CD14-positive monocyte (primary cell): ENCODE measurements at regions not wholly inside any gene's neighbourhood (a gene's known extent, or its start where the extent isn't known, plus 50 kb on each side); places are given as distances from the start of the nearest gene placed in this dataset.

Source experiments
- DNase-seq, 3 donors: peaks; one replicate each; pipeline ENCODE4 v3.0.0-alpha.2; 2011 to 2022
- H2AFZ ChIP-seq: 2 replicates; pipeline ENCODE4 v1.6.0; 2012; ENCODE audit warnings: mild to moderate bottlenecking, low read depth, low read length, inconsistent platforms; ENCODE audit not compliant: insufficient read depth, poor library complexity, severe bottlenecking
- H3K27ac ChIP-seq, 2 donors: 1 replicate in 1 of 2; 2 replicates in 1 of 2; pipeline ENCODE4 v1.5.1; 2012 to 2013; ENCODE audit warnings: low read length in 2 of 2, control low read depth in 1 of 2, inconsistent platforms in 1 of 2, low read depth in 1 of 2, mild to moderate bottlenecking in 1 of 2
- H3K27me3 ChIP-seq, 2 donors: one replicate each; pipeline versions ENCODE4 v1.6.0 to v1.6.1; 2011 to 2013; ENCODE audit warnings: low read length in 2 of 2; ENCODE audit not compliant: control insufficient read depth in 2 of 2, insufficient read depth in 2 of 2
- H3K36me3 ChIP-seq, 2 donors: replicated peaks in 1 of 2; 1 replicate in 1 of 2; 2 replicates in 1 of 2; pipeline versions ENCODE4 v1.5.1 to v1.6.1; 2012 to 2013; ENCODE audit warnings: low read length in 2 of 2, control low read depth in 1 of 2, inconsistent platforms in 1 of 2, mild to moderate bottlenecking in 1 of 2; ENCODE audit not compliant: insufficient read depth in 2 of 2, control insufficient read depth in 1 of 2
- H3K4me1 ChIP-seq, 2 donors: 1 replicate in 1 of 2; 2 replicates in 1 of 2; pipeline versions ENCODE4 v1.5.1 to v1.6.1; 2012 to 2013; ENCODE audit warnings: low read length in 2 of 2, control low read depth in 1 of 2, inconsistent platforms in 1 of 2, mild to moderate bottlenecking in 1 of 2, moderate library complexity in 1 of 2; ENCODE audit not compliant: insufficient read depth in 2 of 2, control insufficient read depth in 1 of 2
- H3K4me2 ChIP-seq: replicated peaks from 2 replicates; pipeline ENCODE3; 2012; ENCODE audit warnings: low read length, moderate library complexity, mild to moderate bottlenecking; ENCODE audit not compliant: poor library complexity, severe bottlenecking; ENCODE audit errors: extremely low read depth
- H3K4me3 ChIP-seq, 3 experiments: fragments of 200-600 bp in 1 of 3; sonication (generic) in 1 of 3; replicated peaks in 1 of 3; 1 replicate in 2 of 3; 2 replicates in 1 of 3; pipeline ENCODE4 v1.5.1; 2011 to 2013; ENCODE audit warnings: low read length in 3 of 3, mild to moderate bottlenecking in 3 of 3, control low read depth in 2 of 3, low read depth in 2 of 3, inconsistent platforms in 1 of 3, moderate library complexity in 1 of 3
- H3K79me2 ChIP-seq: 2 replicates; pipeline ENCODE4 v1.6.0; 2012; ENCODE audit warnings: mild to moderate bottlenecking, control low read depth, inconsistent platforms, low read length, moderate library complexity; ENCODE audit not compliant: insufficient read depth
- H3K9ac ChIP-seq: 2 replicates; pipeline ENCODE4 v1.6.0; 2017; ENCODE audit warnings: low read length, mild to moderate bottlenecking; ENCODE audit not compliant: insufficient read depth, poor library complexity, severe bottlenecking
- H3K9me3 ChIP-seq, 2 donors: replicated peaks in 1 of 2; 1 replicate in 1 of 2; 2 replicates in 1 of 2; pipeline versions ENCODE4 v1.5.1 to v1.6.1; 2012 to 2013; ENCODE audit warnings: low read length in 2 of 2, control low read depth in 1 of 2; ENCODE audit not compliant: control insufficient read depth in 1 of 2, insufficient read depth in 1 of 2
- H4K20me1 ChIP-seq: 2 replicates; pipeline ENCODE4 v1.6.0; 2012; ENCODE audit warnings: mild to moderate bottlenecking, low read length, control low read depth, moderate library complexity; ENCODE audit not compliant: insufficient read depth
- H3K27ac Mint-ChIP-seq, 7 donors: one replicate each; pipeline ENCODE4 v1.8.0; 2020; ENCODE audit warnings: mild to moderate bottlenecking in 7 of 7, mixed read lengths in 7 of 7, moderate library complexity in 6 of 7, inconsistent platforms in 2 of 7
- H3K27me3 Mint-ChIP-seq, 3 donors: one replicate each; pipeline ENCODE4 v1.8.0; 2021 to 2022; ENCODE audit warnings: low read depth in 3 of 3, mild to moderate bottlenecking in 3 of 3, mixed read lengths in 3 of 3, moderate library complexity in 3 of 3, inconsistent platforms in 1 of 3
- H3K36me3 Mint-ChIP-seq, 2 donors: one replicate each; pipeline ENCODE4 v1.8.0; 2020; ENCODE audit warnings: mixed read lengths in 2 of 2, inconsistent platforms in 1 of 2, mild to moderate bottlenecking in 1 of 2
- H3K4me1 Mint-ChIP-seq: one replicate; pipeline ENCODE4 v1.8.0; 2020; ENCODE audit warnings: mild to moderate bottlenecking, mixed read lengths
- H3K4me3 Mint-ChIP-seq, 2 donors: one replicate each; pipeline ENCODE4 v1.8.0; 2020; ENCODE audit warnings: mild to moderate bottlenecking in 2 of 2, mixed read lengths in 2 of 2, moderate library complexity in 1 of 2
- H3K9me3 Mint-ChIP-seq, 7 donors: one replicate each; pipeline ENCODE4 v1.8.0; 2020 to 2022; ENCODE audit warnings: mixed read lengths in 7 of 7, mild to moderate bottlenecking in 6 of 7, moderate library complexity in 6 of 7, inconsistent platforms in 2 of 7
- CTCF ChIP-seq: fragments of 200-600 bp; IDR thresholded peaks from one replicate; pipeline ENCODE4 v1.8.0; 2022; ENCODE audit warnings: antibody characterized with exemption, mild to moderate bottlenecking
- whole genome bisulfite sequencing: methylation state at CpG from one replicate; pipeline ENCODE4 v1.1.5; 2013; ENCODE audit warnings: missing lambda C conversion rate; ENCODE audit not compliant: insufficient coverage; 5-methylcytosine and 5-hydroxymethylcytosine counted together
- intact Hi-C, 2 donors: fragments of 100-400 bp; cut with micrococcal nuclease; formaldehyde crosslinking; loops; one replicate each; pipeline versions ENCODE4 v1.15.0 to v1.15.1; 2023

GRCh38 chr22:47776329-47776728 is 1013.9 kb downstream of the TBC1D22A start:
- H3K4me1 ChIP-seq: no peaks in the 10 kb centered on the region
- no peak overlapping the region for H3K27ac ChIP-seq
- H3K9me3 ChIP-seq: no peaks in the 10 kb centered on the region
- Mint-ChIP-seq H3K27ac (no peak overlapping the region), H3K9me3 (peaks cover 0 to 4% (median 0%) of the 10 kb centered on the region in 7 donors), H3K27me3 (peaks cover 1 to 4% (median 2%) of the 10 kb centered on the region in 3 donors), H3K4me3 (no peak overlapping the region), H3K36me3 (no peaks in the 10 kb centered on the region), H3K4me1 (no peaks in the 10 kb centered on the region)
- no peaks in the 10 kb centered on the region for H4K20me1 ChIP-seq
- no peak overlapping the region for H2AFZ ChIP-seq
- no peak overlapping the region for H3K9ac ChIP-seq
- 53% methylated on average over 8 of the region's 10 CpGs for WGBS
- H3K4me2 ChIP-seq: no peak overlapping the region
- no peak for TF ChIP-seq CTCF
- intact Hi-C loops: no loop called here
- H3K27me3 ChIP-seq: no peaks in the 10 kb centered on the region
- no peaks in the 10 kb centered on the region for H3K36me3 ChIP-seq
- no peak for DNase-seq
- no peak overlapping the region for H3K4me3 ChIP-seq
- no peaks in the 10 kb centered on the region for H3K79me2 ChIP-seq

GRCh38 chr22:47775686-47776085 is 1013.2 kb downstream of the TBC1D22A start:
- no peak overlapping the region for H3K4me3 ChIP-seq
- H3K79me2 ChIP-seq: no peaks in the 10 kb centered on the region
- no peak overlapping the region for H3K9ac ChIP-seq
- Mint-ChIP-seq H3K4me1 (no peaks in the 10 kb centered on the region), H3K27me3 (peaks cover 1 to 4% (median 2%) of the 10 kb centered on the region in 3 donors), H3K27ac (no peak overlapping the region), H3K4me3 (no peak overlapping the region), H3K36me3 (no peaks in the 10 kb centered on the region), H3K9me3 (peaks cover 0 to 4% (median 0%) of the 10 kb centered on the region in 7 donors)
- DNase-seq: no peak
- H3K9me3 ChIP-seq: no peaks in the 10 kb centered on the region
- H2AFZ ChIP-seq: no peak overlapping the region
- no peak overlapping the region for H3K4me2 ChIP-seq
- intact Hi-C loops: no loop called here
- H3K27me3 ChIP-seq: no peaks in the 10 kb centered on the region
- TF ChIP-seq CTCF: no peak
- H3K36me3 ChIP-seq: no peaks in the 10 kb centered on the region
- H3K27ac ChIP-seq: no peak overlapping the region
- H4K20me1 ChIP-seq: no peaks in the 10 kb centered on the region
- 95% methylated on average over 2 of the region's 4 CpGs for WGBS
- H3K4me1 ChIP-seq: no peaks in the 10 kb centered on the region
